ENCODE measurements at regions not wholly inside any gene's neighbourhood (a gene's known extent, or its start where the extent isn't known, plus 50 kb on each side); places are given as distances from the start of the nearest gene placed in this dataset.

DNA sequence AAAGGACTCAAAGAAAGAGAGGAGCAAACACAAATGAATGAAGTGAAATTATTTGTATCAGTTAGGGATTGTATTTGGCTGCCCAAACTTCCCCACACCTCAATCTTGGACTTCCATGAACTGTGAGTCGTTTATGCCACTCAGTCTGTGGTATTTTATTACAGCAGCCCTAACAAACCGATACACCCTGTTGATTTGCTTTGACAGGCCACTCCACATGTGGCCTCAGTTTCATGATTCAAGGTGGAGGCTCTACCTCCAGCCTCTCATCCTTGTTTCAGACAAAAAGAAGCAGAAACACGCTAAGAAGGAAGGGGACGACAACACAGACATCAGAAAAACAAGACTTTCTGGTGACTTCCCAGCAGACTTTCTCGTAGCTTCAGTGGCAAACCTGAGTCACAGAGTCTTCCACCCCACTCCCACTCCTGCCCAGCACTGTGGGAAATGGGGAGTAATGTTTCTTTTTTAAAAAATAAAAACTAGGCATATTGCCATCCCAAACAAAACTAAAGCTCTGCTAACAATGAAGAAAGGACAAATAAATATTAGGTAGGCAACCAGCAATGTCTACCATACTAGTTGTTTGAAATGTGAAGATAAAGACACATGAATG, 52.2 kb upstream of the ABCA1 start:
- H3K4me3 Mint-ChIP-seq: no peak overlapping the region
- intact Hi-C loops (cut with micrococcal nuclease): no loop called here
- H3K27ac Mint-ChIP-seq: no peak overlapping the region
- H3K36me3 Mint-ChIP-seq (ENCODE audit: low read depth): no peaks in the 10 kb centered on the region
- ATAC-seq (ENCODE audit: low read depth) (no peak), DNase-seq (no peak)
- H3K4me1 Mint-ChIP-seq: peaks cover 4% of the 10 kb centered on the region
- H3K9me3 Mint-ChIP-seq: no peaks in the 10 kb centered on the region
- TF ChIP-seq, protein P1, sequence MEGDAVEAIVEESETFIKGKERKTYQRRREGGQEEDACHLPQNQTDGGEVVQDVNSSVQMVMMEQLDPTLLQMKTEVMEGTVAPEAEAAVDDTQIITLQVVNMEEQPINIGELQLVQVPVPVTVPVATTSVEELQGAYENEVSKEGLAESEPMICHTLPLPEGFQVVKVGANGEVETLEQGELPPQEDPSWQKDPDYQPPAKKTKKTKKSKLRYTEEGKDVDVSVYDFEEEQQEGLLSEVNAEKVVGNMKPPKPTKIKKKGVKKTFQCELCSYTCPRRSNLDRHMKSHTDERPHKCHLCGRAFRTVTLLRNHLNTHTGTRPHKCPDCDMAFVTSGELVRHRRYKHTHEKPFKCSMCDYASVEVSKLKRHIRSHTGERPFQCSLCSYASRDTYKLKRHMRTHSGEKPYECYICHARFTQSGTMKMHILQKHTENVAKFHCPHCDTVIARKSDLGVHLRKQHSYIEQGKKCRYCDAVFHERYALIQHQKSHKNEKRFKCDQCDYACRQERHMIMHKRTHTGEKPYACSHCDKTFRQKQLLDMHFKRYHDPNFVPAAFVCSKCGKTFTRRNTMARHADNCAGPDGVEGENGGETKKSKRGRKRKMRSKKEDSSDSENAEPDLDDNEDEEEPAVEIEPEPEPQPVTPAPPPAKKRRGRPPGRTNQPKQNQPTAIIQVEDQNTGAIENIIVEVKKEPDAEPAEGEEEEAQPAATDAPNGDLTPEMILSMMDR (IDR thresholded peaks at IDR 0.05): no peak
- ChIA-PET CTCF (no interaction called here), POLR2A (no interaction called here)
- H3K27me3 Mint-ChIP-seq: no peaks in the 10 kb centered on the region

DNA sequence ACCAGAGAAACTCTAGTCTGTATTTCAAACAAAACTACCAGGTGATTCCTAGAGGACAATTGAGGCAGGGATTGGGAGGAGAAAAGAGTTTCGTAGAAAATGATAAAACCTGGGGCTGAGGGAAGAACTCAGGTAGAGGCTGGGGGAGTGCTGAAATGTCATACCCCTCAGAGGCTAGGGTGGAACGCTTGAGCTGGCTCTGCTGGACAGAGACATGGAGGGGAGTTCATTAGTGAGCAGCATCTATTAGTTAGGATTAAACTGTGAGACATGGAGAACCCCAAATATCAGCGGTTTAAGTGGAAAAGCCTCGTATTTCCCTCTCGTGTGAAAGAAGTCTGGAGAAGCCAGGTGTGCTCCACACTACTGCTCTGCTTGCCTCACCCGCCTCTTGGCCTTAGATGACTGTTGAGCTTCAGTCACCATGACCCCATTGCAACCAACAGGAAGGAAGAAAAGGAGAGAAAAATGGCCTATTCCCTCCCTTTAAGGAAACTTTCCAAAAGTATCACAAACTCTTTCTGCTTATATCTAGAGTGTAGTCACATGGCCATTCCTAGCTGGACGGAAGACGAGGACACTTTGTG, 53.7 kb upstream of the ABCA1 start:
- Mint-ChIP-seq H3K4me3 (no peak overlapping the region), H3K27ac (no peak overlapping the region), H3K27me3 (no peaks in the 10 kb centered on the region), H3K36me3 (ENCODE audit: low read depth) (no peaks in the 10 kb centered on the region), H3K9me3 (no peaks in the 10 kb centered on the region), H3K4me1 (peaks cover 4% of the 10 kb centered on the region)
- ChIA-PET CTCF (no interaction called here), POLR2A (no interaction called here)
- no peak for DNase-seq
- TF ChIP-seq, protein P1 (IDR thresholded peaks at IDR 0.05): no peak
- no peak for ATAC-seq (ENCODE audit: low read depth)
- intact Hi-C loops (cut with micrococcal nuclease): no loop called here

DNA sequence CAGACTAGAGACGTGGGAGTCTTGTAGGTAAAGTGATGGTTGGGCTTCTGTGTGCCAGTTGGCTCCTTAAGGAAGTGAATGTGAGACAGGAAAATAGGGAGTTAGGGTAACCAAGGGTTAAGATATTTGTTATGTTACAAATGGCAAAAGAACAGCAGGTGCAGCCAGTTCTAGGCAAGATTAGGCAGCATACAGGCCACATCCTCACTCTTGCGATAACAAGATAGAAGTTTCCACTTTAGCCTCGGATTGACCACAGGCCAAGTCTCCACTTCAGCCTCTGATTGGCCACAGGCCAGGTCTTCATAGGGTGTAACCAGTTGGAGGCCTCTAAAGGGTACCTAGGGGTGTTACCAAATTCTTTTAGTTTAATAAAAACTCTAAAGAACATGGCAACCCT, 54.6 kb upstream of the ABCA1 start:
- CTCF ChIA-PET: no interaction called here

GRCh38 chr9:104983491-104983890, 55.5 kb upstream of the ABCA1 start:
- intact Hi-C loops (cut with micrococcal nuclease): no loop called here
- ATAC-seq (ENCODE audit: low read depth): no peak
- H3K36me3 Mint-ChIP-seq (ENCODE audit: low read depth): no peaks in the 10 kb centered on the region
- no peak overlapping the region for H3K4me3 Mint-ChIP-seq
- H3K27me3 Mint-ChIP-seq: peaks cover under 1% of the 10 kb centered on the region
- ChIA-PET POLR2A (no interaction called here), CTCF (no interaction called here)
- TF ChIP-seq, protein P1 (IDR thresholded peaks at IDR 0.05): no peak
- no peaks in the 10 kb centered on the region for H3K9me3 Mint-ChIP-seq
- H3K4me1 Mint-ChIP-seq: peaks cover 4% of the 10 kb centered on the region
- no peak overlapping the region for H3K27ac Mint-ChIP-seq
- DNase-seq: no peak

More for the DNA sequence above, 54.6 kb upstream of the ABCA1 start:
- no peak overlapping the region for H3K27ac Mint-ChIP-seq
- H3K9me3 Mint-ChIP-seq: no peaks in the 10 kb centered on the region
- ATAC-seq (ENCODE audit: low read depth) (no peak), DNase-seq (no peak)
- TF ChIP-seq, protein P1 (IDR thresholded peaks at IDR 0.05): no peak
- intact Hi-C loops (cut with micrococcal nuclease): no loop called here
- peaks cover 4% of the 10 kb centered on the region for H3K4me1 Mint-ChIP-seq
- POLR2A ChIA-PET: no interaction called here
- no peak overlapping the region for H3K4me3 Mint-ChIP-seq
- no peaks in the 10 kb centered on the region for H3K27me3 Mint-ChIP-seq
- H3K36me3 Mint-ChIP-seq (ENCODE audit: low read depth): no peaks in the 10 kb centered on the region

- Mint-ChIP-seq H3K36me3 (ENCODE audit: low read depth) (no peaks in the 10 kb centered on the region), H3K9me3 (no peaks in the 10 kb centered on the region), H3K4me1 (peaks cover 4% of the 10 kb centered on the region), H3K27ac (no peak overlapping the region), H3K4me3 (no peak overlapping the region), H3K27me3 (peaks cover 2% of the 10 kb centered on the region)
- DNase-seq (no peak), ATAC-seq (ENCODE audit: low read depth) (no peak)
- intact Hi-C loops (cut with micrococcal nuclease): no loop called here
- CTCF ChIA-PET: no interaction called here
- TF ChIP-seq, protein P1 (IDR thresholded peaks at IDR 0.05): no peak
- POLR2A ChIA-PET: no interaction called here
Observed at GRCh38 chr9:104984121-104984520, 56.2 kb upstream of the ABCA1 start.
